ENCODE measurements at regions not wholly inside any gene's neighbourhood (a gene's known extent, or its start where the extent isn't known, plus 50 kb on each side); places are given as distances from the start of the nearest gene placed in this dataset.
"Not testable (repeated sequence)": the region's sequence is repeated elsewhere in the genome, so short reads cannot be mapped to it uniquely, and the experiment has no call there.

- peak; percentile 79 for DNase-seq
Measured at GRCh38 chr17:30731210-30732132, 93.0 kb downstream of the CRLF3 start.

- DNase-seq, result not testable (repeated sequence)
Measured at GRCh38 chr17:30730837-30731209, 93.7 kb downstream of the CRLF3 start.

GRCh38 chr17:30730171-30730836 lies 94.2 kb downstream of the CRLF3 start:
- DNase-seq, result not testable (repeated sequence)

GRCh38 chr17:30729471-30730170 lies 94.9 kb downstream of the CRLF3 start:
- not testable (repeated sequence) for DNase-seq

GRCh38 chr17:30727517-30727916 lies 97.0 kb downstream of the CRLF3 start:
- DNase-seq, result not testable (repeated sequence)

- DNase-seq, result not testable (repeated sequence)
Measured at GRCh38 chr17:30726734-30727133, 97.8 kb downstream of the CRLF3 start.

GRCh38 chr17:30726310-30726709 lies 98.2 kb downstream of the CRLF3 start:
- DNase-seq, result not testable (repeated sequence)

GRCh38 chr17:30724034-30724650 lies 100.3 kb downstream of the CRLF3 start:
- not testable (repeated sequence) for DNase-seq

GRCh38 chr17:30722114-30722780 lies 102.2 kb downstream of the CRLF3 start:
- not testable (repeated sequence) for DNase-seq

GRCh38 chr17:30720971-30721370 lies 103.5 kb downstream of the CRLF3 start:
- DNase-seq, result not testable (repeated sequence)

- no peak for DNase-seq
Measured at GRCh38 chr17:30720013-30720471, 104.5 kb downstream of the CRLF3 start.

GRCh38 chr17:30719131-30719973 lies 105.1 kb downstream of the CRLF3 start:
- DNase-seq, result peak; percentile 54

- DNase-seq, result not testable (repeated sequence)
Measured at GRCh38 chr17:30718691-30719090, 105.8 kb downstream of the CRLF3 start.

- DNase-seq, result not testable (repeated sequence)
Measured at GRCh38 chr17:30718099-30718447, 106.4 kb downstream of the CRLF3 start.

- no peak for DNase-seq
Measured at GRCh38 chr17:30717291-30718098, 107.0 kb downstream of the CRLF3 start.

- DNase-seq, result peak; percentile 19
Measured at GRCh38 chr17:30716461-30717290, 107.8 kb downstream of the CRLF3 start.

GRCh38 chr17:30714825-30715622 lies 109.5 kb downstream of the CRLF3 start:
- DNase-seq, result peak; percentile 41

- not testable (repeated sequence) for DNase-seq
Measured at GRCh38 chr17:30713805-30714204, 110.7 kb downstream of the CRLF3 start.

All from fibroblast of skin of back (primary cell).